ENCODE measurements at regions not wholly inside any gene's neighbourhood (a gene's known extent, or its start where the extent isn't known, plus 50 kb on each side); places are given as distances from the start of the nearest gene placed in this dataset.

DNA sequence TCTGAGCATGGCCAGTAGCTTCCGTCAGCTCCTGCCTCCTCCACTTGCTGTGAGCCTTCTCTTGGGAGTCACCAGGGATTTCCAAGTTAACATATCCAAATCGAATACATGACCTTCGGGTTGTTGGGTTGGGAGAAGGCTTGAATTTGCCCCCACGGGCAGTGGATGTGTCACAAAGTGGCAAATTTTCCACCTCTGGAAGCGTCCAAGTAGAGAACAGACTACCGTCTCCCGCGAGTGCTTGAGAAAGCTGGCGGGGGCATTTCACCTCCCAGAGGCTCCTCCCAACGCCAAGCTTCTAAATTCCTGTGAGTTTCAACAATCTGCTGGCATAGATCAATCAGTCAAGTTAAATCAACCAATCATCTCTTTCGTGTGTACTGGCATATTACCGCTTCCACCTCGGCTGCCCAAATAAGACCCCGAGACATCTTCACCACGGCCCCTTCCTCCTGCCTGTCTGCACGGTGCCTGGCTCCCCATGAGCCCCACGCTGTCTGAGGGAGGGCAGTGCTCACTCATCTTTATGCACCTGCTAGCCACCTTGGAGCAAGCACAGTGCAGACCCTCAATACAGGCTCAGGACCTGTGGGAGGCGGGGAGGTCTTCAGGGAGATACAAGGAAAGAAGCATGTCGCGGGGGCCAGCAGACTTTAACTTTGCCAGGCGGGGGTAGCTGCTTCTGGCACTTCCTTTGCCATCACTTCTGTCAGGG lies 79.1 kb downstream of the MRPL36 start:
- no peak for TF ChIP-seq POLR2A (IDR thresholded peaks at IDR 0.05; ENCODE audit: low read length)
- TF ChIP-seq GATA1 (IDR thresholded peaks at IDR 0.05; ENCODE audit: low read depth, low read length): no peak

Data from erythroblast (primary cell).